ENCODE measurements at regions not wholly inside any gene's neighbourhood (a gene's known extent, or its start where the extent isn't known, plus 50 kb on each side); places are given as distances from the start of the nearest gene placed in this dataset.
"Not testable (repeated sequence)": the region's sequence is repeated elsewhere in the genome, so short reads cannot be mapped to it uniquely, and the experiment has no call there.

- FAIRE-seq; H3K9ac ChIP-seq (ENCODE audit: control insufficient read depth, extremely low read depth, insufficient read depth, low read length); H3K4me1 ChIP-seq (ENCODE audit: control insufficient read depth, extremely low read depth, insufficient read depth, low read length); H3K4me3 ChIP-seq (ENCODE audit: control insufficient read depth in 2 of 3, extremely low read depth in 1 of 3, insufficient read depth in 2 of 3, low read depth in 1 of 3, low read length in 3 of 3); H3K79me2 ChIP-seq (ENCODE audit: control insufficient read depth, insufficient read depth, low read length); H2AFZ ChIP-seq (ENCODE audit: control insufficient read depth, low read length); dilution Hi-C loops (cut with MboI; ENCODE audit: extremely low pct_ligation_motif_present, low sequenced_read_pairs); H3K9me1 ChIP-seq (ENCODE audit: control insufficient read depth, extremely low read depth, insufficient read depth, low read length); DNase-seq (ENCODE audit: low read depth, low spot score); H3K4me2 ChIP-seq (ENCODE audit: control insufficient read depth, extremely low read depth, insufficient read depth, low read depth, low read length); H3K27ac ChIP-seq (ENCODE audit: control insufficient read depth, insufficient read depth, low read length); H3K9me3 ChIP-seq (ENCODE audit: control insufficient read depth, low read depth, low read length); H3K36me3 ChIP-seq (ENCODE audit: control insufficient read depth in 2 of 2, extremely low read depth in 1 of 2, insufficient read depth in 2 of 2, low read length in 2 of 2); H3K27me3 ChIP-seq (ENCODE audit: control insufficient read depth, extremely low read depth, insufficient read depth, low read length); H4K20me1 ChIP-seq (ENCODE audit: control insufficient read depth, extremely low read depth, insufficient read depth, low read length): not testable (repeated sequence)
These were observed 87.4 kb upstream of the FCGR1A start for GRCh38 chr1:149695066-149695465.

GRCh38 chr1:149700220-149700619, 82.3 kb upstream of the FCGR1A start:
- FAIRE-seq; DNase-seq (ENCODE audit: low read depth, low spot score); H3K9me1 ChIP-seq (ENCODE audit: control insufficient read depth, extremely low read depth, insufficient read depth, low read length); H3K79me2 ChIP-seq (ENCODE audit: control insufficient read depth, insufficient read depth, low read length); H3K27ac ChIP-seq (ENCODE audit: control insufficient read depth, insufficient read depth, low read length); H2AFZ ChIP-seq (ENCODE audit: control insufficient read depth, low read length); H3K9me3 ChIP-seq (ENCODE audit: control insufficient read depth, low read depth, low read length); dilution Hi-C loops (cut with MboI; ENCODE audit: extremely low pct_ligation_motif_present, low sequenced_read_pairs); H3K4me3 ChIP-seq (ENCODE audit: control insufficient read depth in 2 of 3, extremely low read depth in 1 of 3, insufficient read depth in 2 of 3, low read depth in 1 of 3, low read length in 3 of 3); H4K20me1 ChIP-seq (ENCODE audit: control insufficient read depth, extremely low read depth, insufficient read depth, low read length); H3K4me1 ChIP-seq (ENCODE audit: control insufficient read depth, extremely low read depth, insufficient read depth, low read length); H3K36me3 ChIP-seq (ENCODE audit: control insufficient read depth in 2 of 2, extremely low read depth in 1 of 2, insufficient read depth in 2 of 2, low read length in 2 of 2); H3K27me3 ChIP-seq (ENCODE audit: control insufficient read depth, extremely low read depth, insufficient read depth, low read length); H3K4me2 ChIP-seq (ENCODE audit: control insufficient read depth, extremely low read depth, insufficient read depth, low read depth, low read length); H3K9ac ChIP-seq (ENCODE audit: control insufficient read depth, extremely low read depth, insufficient read depth, low read length): not testable (repeated sequence)

GRCh38 chr1:149700677-149701567, 81.6 kb upstream of the FCGR1A start:
- H4K20me1 ChIP-seq (ENCODE audit: control insufficient read depth, extremely low read depth, insufficient read depth, low read length); dilution Hi-C loops (cut with MboI; ENCODE audit: extremely low pct_ligation_motif_present, low sequenced_read_pairs); FAIRE-seq; H3K27ac ChIP-seq (ENCODE audit: control insufficient read depth, insufficient read depth, low read length); H2AFZ ChIP-seq (ENCODE audit: control insufficient read depth, low read length); H3K36me3 ChIP-seq (ENCODE audit: control insufficient read depth in 2 of 2, extremely low read depth in 1 of 2, insufficient read depth in 2 of 2, low read length in 2 of 2); H3K79me2 ChIP-seq (ENCODE audit: control insufficient read depth, insufficient read depth, low read length); H3K4me3 ChIP-seq (ENCODE audit: control insufficient read depth in 2 of 3, extremely low read depth in 1 of 3, insufficient read depth in 2 of 3, low read depth in 1 of 3, low read length in 3 of 3); DNase-seq (ENCODE audit: low read depth, low spot score); H3K9me3 ChIP-seq (ENCODE audit: control insufficient read depth, low read depth, low read length); H3K9ac ChIP-seq (ENCODE audit: control insufficient read depth, extremely low read depth, insufficient read depth, low read length); H3K27me3 ChIP-seq (ENCODE audit: control insufficient read depth, extremely low read depth, insufficient read depth, low read length); H3K4me1 ChIP-seq (ENCODE audit: control insufficient read depth, extremely low read depth, insufficient read depth, low read length); H3K4me2 ChIP-seq (ENCODE audit: control insufficient read depth, extremely low read depth, insufficient read depth, low read depth, low read length); H3K9me1 ChIP-seq (ENCODE audit: control insufficient read depth, extremely low read depth, insufficient read depth, low read length): not testable (repeated sequence)

DNA sequence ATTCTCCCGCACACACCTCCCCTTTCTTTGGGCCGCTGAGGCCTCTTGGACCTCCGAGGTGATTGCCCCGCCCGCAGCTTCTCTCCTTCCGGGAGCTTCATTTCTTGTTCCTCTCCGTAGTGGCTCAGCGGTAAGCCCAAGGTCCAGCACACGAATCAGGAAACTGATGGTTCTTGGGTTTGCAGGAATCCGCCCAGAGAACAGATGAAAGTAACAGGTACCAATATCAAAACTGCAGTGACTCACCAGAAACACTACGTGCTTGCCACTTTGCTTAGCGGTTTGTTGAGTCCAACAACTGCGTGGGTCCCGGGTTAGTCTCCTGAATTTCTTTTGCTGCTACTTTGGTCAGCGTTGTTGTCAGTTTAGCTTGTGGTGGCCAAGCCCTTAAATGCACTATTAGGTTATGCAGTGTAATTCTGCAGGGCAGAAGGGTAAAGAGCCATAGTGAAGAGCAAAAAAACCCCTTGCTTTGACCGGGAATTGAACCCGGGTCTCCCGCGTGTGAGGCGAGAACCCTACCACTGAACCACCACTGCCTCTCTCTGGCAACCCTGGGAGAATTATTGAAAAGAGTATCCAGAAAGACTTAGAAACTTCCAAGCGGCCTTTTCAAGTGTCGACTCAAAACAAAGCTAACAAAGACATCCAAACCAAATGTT, 74.2 kb upstream of the FCGR1A start:
- H3K36me3 ChIP-seq (ENCODE audit: control insufficient read depth in 2 of 2, extremely low read depth in 1 of 2, insufficient read depth in 2 of 2, low read length in 2 of 2); H2AFZ ChIP-seq (ENCODE audit: control insufficient read depth, low read length); H3K9me1 ChIP-seq (ENCODE audit: control insufficient read depth, extremely low read depth, insufficient read depth, low read length); H3K27ac ChIP-seq (ENCODE audit: control insufficient read depth, insufficient read depth, low read length); H4K20me1 ChIP-seq (ENCODE audit: control insufficient read depth, extremely low read depth, insufficient read depth, low read length); H3K4me3 ChIP-seq (ENCODE audit: control insufficient read depth in 2 of 3, extremely low read depth in 1 of 3, insufficient read depth in 2 of 3, low read depth in 1 of 3, low read length in 3 of 3); H3K79me2 ChIP-seq (ENCODE audit: control insufficient read depth, insufficient read depth, low read length); H3K4me2 ChIP-seq (ENCODE audit: control insufficient read depth, extremely low read depth, insufficient read depth, low read depth, low read length); H3K9ac ChIP-seq (ENCODE audit: control insufficient read depth, extremely low read depth, insufficient read depth, low read length); H3K4me1 ChIP-seq (ENCODE audit: control insufficient read depth, extremely low read depth, insufficient read depth, low read length); H3K9me3 ChIP-seq (ENCODE audit: control insufficient read depth, low read depth, low read length); FAIRE-seq; DNase-seq (ENCODE audit: low read depth, low spot score); H3K27me3 ChIP-seq (ENCODE audit: control insufficient read depth, extremely low read depth, insufficient read depth, low read length); dilution Hi-C loops (cut with MboI; ENCODE audit: extremely low pct_ligation_motif_present, low sequenced_read_pairs): not testable (repeated sequence)

DNA sequence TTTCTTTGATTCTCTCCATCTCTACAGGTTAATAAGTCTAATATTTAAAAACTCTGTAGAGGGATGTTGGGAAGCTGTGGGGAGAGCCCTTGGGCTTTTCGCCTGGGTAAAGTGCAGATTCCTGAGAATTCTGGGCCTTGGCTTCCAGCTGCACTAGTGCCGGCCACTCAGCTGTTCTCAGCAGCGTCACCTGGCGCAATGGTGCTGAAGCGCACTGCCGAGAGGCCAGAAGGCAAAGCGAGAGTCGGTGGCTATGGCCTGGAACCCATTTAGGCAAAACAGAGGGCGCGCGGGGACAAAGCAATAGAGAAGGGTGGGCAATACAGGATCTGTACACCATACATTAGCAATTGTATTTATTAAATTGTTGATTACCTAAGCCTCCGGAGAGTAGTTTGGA, 70.8 kb upstream of the FCGR1A start:
- H3K9me3 ChIP-seq (ENCODE audit: control insufficient read depth, low read depth, low read length); H3K9ac ChIP-seq (ENCODE audit: control insufficient read depth, extremely low read depth, insufficient read depth, low read length); H3K4me2 ChIP-seq (ENCODE audit: control insufficient read depth, extremely low read depth, insufficient read depth, low read depth, low read length); H3K4me1 ChIP-seq (ENCODE audit: control insufficient read depth, extremely low read depth, insufficient read depth, low read length); H2AFZ ChIP-seq (ENCODE audit: control insufficient read depth, low read length); H3K27ac ChIP-seq (ENCODE audit: control insufficient read depth, insufficient read depth, low read length); H3K9me1 ChIP-seq (ENCODE audit: control insufficient read depth, extremely low read depth, insufficient read depth, low read length); H3K27me3 ChIP-seq (ENCODE audit: control insufficient read depth, extremely low read depth, insufficient read depth, low read length); H3K36me3 ChIP-seq (ENCODE audit: control insufficient read depth in 2 of 2, extremely low read depth in 1 of 2, insufficient read depth in 2 of 2, low read length in 2 of 2); FAIRE-seq; H3K4me3 ChIP-seq (ENCODE audit: control insufficient read depth in 2 of 3, extremely low read depth in 1 of 3, insufficient read depth in 2 of 3, low read depth in 1 of 3, low read length in 3 of 3); H4K20me1 ChIP-seq (ENCODE audit: control insufficient read depth, extremely low read depth, insufficient read depth, low read length); dilution Hi-C loops (cut with MboI; ENCODE audit: extremely low pct_ligation_motif_present, low sequenced_read_pairs); DNase-seq (ENCODE audit: low read depth, low spot score); H3K79me2 ChIP-seq (ENCODE audit: control insufficient read depth, insufficient read depth, low read length): not testable (repeated sequence)
